ENCODE measurements at regions not wholly inside any gene's neighbourhood (a gene's known extent, or its start where the extent isn't known, plus 50 kb on each side); places are given as distances from the start of the nearest gene placed in this dataset.

GRCh38 chr19:30244533-30244932 lies 127.7 kb upstream of the ZNF536 start:
- Mint-ChIP-seq H3K4me3 (ENCODE audit: unreplicated experiment) (no peak overlapping the region), H3K9me3 (ENCODE audit: unreplicated experiment) (no peaks in the 10 kb centered on the region), H3K27me3 (ENCODE audit: insufficient read depth, unreplicated experiment) (peaks cover 20% of the 10 kb centered on the region), H3K36me3 (ENCODE audit: insufficient read depth, unreplicated experiment) (no peaks in the 10 kb centered on the region), H3K27ac (ENCODE audit: unreplicated experiment) (no peak overlapping the region), H3K4me1 (ENCODE audit: low read depth, unreplicated experiment) (no peaks in the 10 kb centered on the region)
- intact Hi-C loops (cut with micrococcal nuclease; ENCODE audit: unreplicated experiment): no loop called here
- H3K4me1 ChIP-seq: no peaks in the 10 kb centered on the region
- BruUV-seq (replicated peaks): no TSS peak
- ChIA-PET POLR2A (no interaction called here), CTCF (no interaction called here)
- no peaks in the 10 kb centered on the region for H3K27me3 ChIP-seq (replicated peaks; ENCODE audit: control insufficient read depth, insufficient read depth, low read length)
- TF ChIP-seq CTCF (IDR thresholded peaks at IDR 0.05; ENCODE audit: insufficient read depth in 1 of 2, low read depth in 1 of 2, low read length in 1 of 2, severe bottlenecking in 1 of 2, unreplicated experiment in 1 of 2): no peak
- no peak for DNase-seq
- no peaks in the 10 kb centered on the region for H3K9me3 ChIP-seq
- no peak overlapping the region for H3K4me3 ChIP-seq (ENCODE audit: low read depth, low read length)
- H3K36me3 ChIP-seq (ENCODE audit: control insufficient read depth, insufficient read depth, low read length): no peaks in the 10 kb centered on the region

GRCh38 chr19:30245401-30246039 lies 126.7 kb upstream of the ZNF536 start:
- no peak for TF ChIP-seq CTCF (IDR thresholded peaks at IDR 0.05; ENCODE audit: insufficient read depth in 1 of 2, low read depth in 1 of 2, low read length in 1 of 2, severe bottlenecking in 1 of 2, unreplicated experiment in 1 of 2)
- Histone ChIP-seq H3K27me3 (replicated peaks; ENCODE audit: control insufficient read depth, insufficient read depth, low read length) (no peaks in the 10 kb centered on the region), H3K36me3 (ENCODE audit: control insufficient read depth, insufficient read depth, low read length) (no peaks in the 10 kb centered on the region), H3K4me1 (no peaks in the 10 kb centered on the region), H3K9me3 (no peaks in the 10 kb centered on the region), H3K4me3 (ENCODE audit: low read depth, low read length) (no peak overlapping the region)
- BruUV-seq (replicated peaks): no TSS peak
- Mint-ChIP-seq H3K4me3 (ENCODE audit: unreplicated experiment) (no peak overlapping the region), H3K4me1 (ENCODE audit: low read depth, unreplicated experiment) (no peaks in the 10 kb centered on the region), H3K27me3 (ENCODE audit: insufficient read depth, unreplicated experiment) (peaks cover 20% of the 10 kb centered on the region), H3K27ac (ENCODE audit: unreplicated experiment) (no peak overlapping the region), H3K36me3 (ENCODE audit: insufficient read depth, unreplicated experiment) (no peaks in the 10 kb centered on the region), H3K9me3 (ENCODE audit: unreplicated experiment) (no peaks in the 10 kb centered on the region)
- CTCF ChIA-PET: no interaction called here
- no peak for DNase-seq
- POLR2A ChIA-PET: no interaction called here
- intact Hi-C loops (cut with micrococcal nuclease; ENCODE audit: unreplicated experiment): no loop called here

- H3K27me3 Mint-ChIP-seq (ENCODE audit: insufficient read depth, unreplicated experiment): peaks cover 42% of the 10 kb centered on the region
- intact Hi-C loops (cut with micrococcal nuclease; ENCODE audit: unreplicated experiment): no loop called here
- H3K27me3 ChIP-seq (replicated peaks; ENCODE audit: control insufficient read depth, insufficient read depth, low read length): peaks cover 1% of the 10 kb centered on the region; the same call in 1 of the 2 replicates
- H3K4me3 Mint-ChIP-seq (ENCODE audit: unreplicated experiment): no peak overlapping the region
- no peaks in the 10 kb centered on the region for H3K9me3 Mint-ChIP-seq (ENCODE audit: unreplicated experiment)
- H3K9me3 ChIP-seq: no peaks in the 10 kb centered on the region
- H3K36me3 Mint-ChIP-seq (ENCODE audit: insufficient read depth, unreplicated experiment): no peaks in the 10 kb centered on the region
- H3K4me1 Mint-ChIP-seq (ENCODE audit: low read depth, unreplicated experiment): no peaks in the 10 kb centered on the region
- no peak for TF ChIP-seq CTCF (IDR thresholded peaks at IDR 0.05; ENCODE audit: insufficient read depth in 1 of 2, low read depth in 1 of 2, low read length in 1 of 2, severe bottlenecking in 1 of 2, unreplicated experiment in 1 of 2)
- H3K27ac Mint-ChIP-seq (ENCODE audit: unreplicated experiment): no peak overlapping the region
- H3K36me3 ChIP-seq (ENCODE audit: control insufficient read depth, insufficient read depth, low read length): no peaks in the 10 kb centered on the region
- ChIA-PET POLR2A (no interaction called here), CTCF (no interaction called here)
- H3K4me3 ChIP-seq (ENCODE audit: low read depth, low read length): no peak overlapping the region
- DNase-seq: no peak
- BruUV-seq (replicated peaks): no TSS peak
- no peaks in the 10 kb centered on the region for H3K4me1 ChIP-seq
Measured at GRCh38 chr19:30249911-30250310, 122.3 kb upstream of the ZNF536 start.
